ENCODE measurements at regions not wholly inside any gene's neighbourhood (a gene's known extent, or its start where the extent isn't known, plus 50 kb on each side); places are given as distances from the start of the nearest gene placed in this dataset.

DNA sequence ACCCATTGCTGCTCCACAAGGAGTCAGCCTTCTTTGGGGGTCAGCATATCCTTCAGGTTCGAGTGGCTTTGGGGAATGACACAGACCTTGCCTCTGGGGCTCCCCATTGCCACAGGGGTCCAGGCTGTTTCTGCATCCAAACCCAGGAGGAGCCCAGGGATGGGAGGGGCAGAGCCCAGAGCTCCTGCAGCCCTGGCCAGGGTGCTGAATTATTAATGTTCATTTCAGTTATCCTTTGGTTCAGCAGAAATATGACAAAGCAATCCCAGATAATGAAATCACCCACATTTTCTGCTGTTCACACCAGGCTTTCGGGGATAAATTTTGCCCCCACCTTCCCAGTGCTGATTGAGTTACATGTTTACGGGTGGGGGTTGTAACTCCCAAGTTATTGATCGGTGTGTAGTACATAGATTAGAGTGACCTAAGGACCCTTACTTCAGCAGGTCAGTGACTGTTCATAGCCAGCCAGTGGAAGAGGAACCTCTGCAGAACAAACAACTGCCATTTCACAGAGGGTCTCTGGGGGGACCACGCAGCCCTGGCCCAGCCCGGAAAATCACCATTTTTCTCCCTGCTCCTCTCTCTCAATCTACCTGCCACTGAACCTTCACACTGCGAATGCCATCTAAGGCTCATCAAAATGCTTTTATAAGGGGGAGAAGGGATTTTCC lies 240.3 kb upstream of the N4BP1 start:
- peak; percentile 6 for DNase-seq (ENCODE audit: low spot score)
- POLR2A ChIA-PET (ENCODE audit: low non-redundant PET), result no interaction called here
- TF ChIP-seq, protein P1, sequence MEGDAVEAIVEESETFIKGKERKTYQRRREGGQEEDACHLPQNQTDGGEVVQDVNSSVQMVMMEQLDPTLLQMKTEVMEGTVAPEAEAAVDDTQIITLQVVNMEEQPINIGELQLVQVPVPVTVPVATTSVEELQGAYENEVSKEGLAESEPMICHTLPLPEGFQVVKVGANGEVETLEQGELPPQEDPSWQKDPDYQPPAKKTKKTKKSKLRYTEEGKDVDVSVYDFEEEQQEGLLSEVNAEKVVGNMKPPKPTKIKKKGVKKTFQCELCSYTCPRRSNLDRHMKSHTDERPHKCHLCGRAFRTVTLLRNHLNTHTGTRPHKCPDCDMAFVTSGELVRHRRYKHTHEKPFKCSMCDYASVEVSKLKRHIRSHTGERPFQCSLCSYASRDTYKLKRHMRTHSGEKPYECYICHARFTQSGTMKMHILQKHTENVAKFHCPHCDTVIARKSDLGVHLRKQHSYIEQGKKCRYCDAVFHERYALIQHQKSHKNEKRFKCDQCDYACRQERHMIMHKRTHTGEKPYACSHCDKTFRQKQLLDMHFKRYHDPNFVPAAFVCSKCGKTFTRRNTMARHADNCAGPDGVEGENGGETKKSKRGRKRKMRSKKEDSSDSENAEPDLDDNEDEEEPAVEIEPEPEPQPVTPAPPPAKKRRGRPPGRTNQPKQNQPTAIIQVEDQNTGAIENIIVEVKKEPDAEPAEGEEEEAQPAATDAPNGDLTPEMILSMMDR (conservative IDR thresholded peaks at IDR 0.05; ENCODE audit: low read depth), result no peak
- no peak overlapping the region for H3K27ac ChIP-seq
- CTCF ChIA-PET, result no interaction called here

DNA sequence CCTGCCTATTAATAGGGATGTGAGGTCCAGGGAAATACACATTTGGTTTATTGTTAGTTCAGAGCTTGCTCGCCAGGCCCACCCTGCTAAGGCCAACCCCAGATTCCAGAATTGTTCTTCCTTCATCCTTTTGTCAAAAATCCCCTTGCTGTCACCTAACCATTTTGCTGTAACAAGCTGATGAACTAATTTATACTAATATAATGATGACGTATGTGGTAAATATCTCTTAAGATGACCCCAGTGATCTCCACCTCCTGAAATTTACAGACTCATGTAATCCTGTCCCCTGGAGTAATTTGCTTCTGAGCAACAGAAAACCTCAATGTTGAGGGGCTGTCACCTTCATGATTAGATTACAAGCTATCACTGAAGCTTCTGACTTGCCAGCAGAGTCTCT lies 236.3 kb upstream of the N4BP1 start:
- CTCF ChIA-PET, result no interaction called here
- DNase-seq (ENCODE audit: low spot score), result no peak
- TF ChIP-seq, protein P1 (conservative IDR thresholded peaks at IDR 0.05; ENCODE audit: low read depth), result no peak
- no peak overlapping the region for H3K27ac ChIP-seq
- POLR2A ChIA-PET (ENCODE audit: low non-redundant PET), result no interaction called here

DNA sequence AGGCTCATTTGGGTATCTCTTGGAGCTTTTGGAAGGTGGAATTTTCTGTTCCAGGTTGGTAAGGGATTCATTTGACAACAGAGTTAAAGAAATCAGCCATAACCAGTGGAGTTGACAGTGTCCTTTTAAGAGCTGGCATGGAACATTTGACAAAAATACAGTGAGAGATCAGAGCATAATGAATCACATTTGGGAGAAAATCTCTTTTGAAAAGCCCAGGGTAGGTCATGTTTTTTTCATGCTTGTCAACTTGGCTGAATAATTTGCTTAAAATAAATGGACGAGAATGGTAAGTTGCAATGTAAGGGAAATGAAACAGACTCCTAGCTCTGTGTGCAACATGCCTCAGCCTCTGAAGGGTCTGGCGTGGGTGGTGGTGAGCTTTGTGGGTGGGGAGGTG lies 235.3 kb upstream of the N4BP1 start:
- DNase-seq (ENCODE audit: low spot score), result no peak
- ChIA-PET POLR2A (ENCODE audit: low non-redundant PET) (no interaction called here), CTCF (no interaction called here)
- no peak overlapping the region for H3K27ac ChIP-seq
- TF ChIP-seq, protein P1 (conservative IDR thresholded peaks at IDR 0.05; ENCODE audit: low read depth), result no peak

DNA sequence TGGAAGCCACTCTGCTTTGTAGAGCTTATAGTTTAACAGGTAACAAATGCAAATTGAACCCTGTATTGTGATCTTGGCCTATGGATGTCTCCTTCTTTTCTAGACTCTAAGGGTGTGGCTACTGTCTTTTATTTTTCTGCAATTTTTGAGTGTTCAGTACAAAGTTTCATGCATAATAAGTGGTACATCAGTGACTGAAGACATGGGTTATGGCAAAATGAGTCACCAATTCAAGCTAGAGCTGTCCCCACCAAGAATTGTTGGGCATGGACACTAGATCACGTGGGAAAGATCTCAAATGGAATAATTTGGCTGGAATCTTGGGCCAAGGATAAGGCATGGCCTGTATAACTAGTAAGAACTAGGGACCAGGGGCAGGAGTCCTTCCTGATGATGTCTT lies 228.4 kb upstream of the N4BP1 start:
- H3K27ac ChIP-seq, result no peak overlapping the region
- CTCF ChIA-PET, result no interaction called here
- POLR2A ChIA-PET (ENCODE audit: low non-redundant PET), result no interaction called here
- DNase-seq (ENCODE audit: low spot score), result no peak
- TF ChIP-seq, protein P1 (conservative IDR thresholded peaks at IDR 0.05; ENCODE audit: low read depth), result no peak

DNA sequence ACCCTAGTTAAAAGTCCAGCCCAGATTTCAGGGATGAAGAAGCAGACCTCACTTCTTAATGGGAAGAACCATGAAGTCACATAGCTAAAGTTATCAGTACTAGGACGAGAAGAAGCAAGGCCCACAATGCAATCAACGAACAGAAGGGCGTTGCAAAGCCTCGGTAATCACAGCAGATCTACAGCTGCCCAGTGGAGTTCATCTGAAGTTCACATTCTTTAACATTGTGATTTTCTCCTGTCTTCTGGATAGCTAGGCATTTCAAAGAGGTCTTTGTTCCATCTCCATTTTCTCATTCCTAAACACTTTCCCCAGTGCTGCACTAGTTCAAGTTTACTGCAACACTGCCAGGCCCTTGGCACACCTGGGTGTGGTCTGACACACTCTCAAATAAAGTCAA lies 226.7 kb upstream of the N4BP1 start:
- CTCF ChIA-PET, result interaction anchor here (0.6 kb wide), 1 partner anchor 11 kb away, joined by 3 read pairs; no protein-coding TSS in a partner anchor
- DNase-seq (ENCODE audit: low spot score), result no peak
- POLR2A ChIA-PET (ENCODE audit: low non-redundant PET), result no interaction called here
- TF ChIP-seq, protein P1 (conservative IDR thresholded peaks at IDR 0.05; ENCODE audit: low read depth), result no peak
- H3K27ac ChIP-seq, result no peak overlapping the region

DNA sequence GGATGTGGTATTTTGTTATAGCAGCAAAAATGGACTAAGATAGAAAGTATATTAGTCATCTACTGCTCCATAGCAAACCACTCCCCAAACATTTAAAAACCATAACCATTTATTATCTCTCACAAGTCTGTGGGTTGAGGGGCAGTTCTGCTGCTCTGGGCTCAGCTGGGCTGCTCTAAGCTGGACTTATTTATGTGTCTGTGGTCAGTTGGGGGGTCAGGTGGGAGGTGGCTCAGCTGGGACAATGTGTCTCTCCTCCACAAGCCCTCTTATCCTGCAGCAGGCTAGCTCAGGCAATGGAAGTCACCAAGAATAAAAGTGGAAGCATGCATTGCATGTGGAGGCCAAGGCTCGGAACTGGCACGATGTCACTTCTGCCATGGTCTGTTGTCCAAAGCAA lies 226.1 kb upstream of the N4BP1 start:
- no peak for DNase-seq (ENCODE audit: low spot score)
- no peak overlapping the region for H3K27ac ChIP-seq
- ChIA-PET CTCF (no interaction called here), POLR2A (ENCODE audit: low non-redundant PET) (no interaction called here)
- TF ChIP-seq, protein P1 (conservative IDR thresholded peaks at IDR 0.05; ENCODE audit: low read depth), result no peak

Measured in RWPE1 (cell line).